Erythroblast (primary cell): ENCODE measurements at regions not wholly inside any gene's neighbourhood (a gene's known extent, or its start where the extent isn't known, plus 50 kb on each side); places are given as distances from the start of the nearest gene placed in this dataset.

ENCODE experiments used
- GATA1 ChIP-seq: IDR thresholded peaks from 2 replicates; pipeline ENCODE4 v1.6.1; 2011; ENCODE audit warnings: low read depth, mild to moderate bottlenecking, control low read depth, low read length, moderate library complexity
- POLR2A ChIP-seq: IDR thresholded peaks from 2 replicates; pipeline ENCODE4 v1.6.1; 2011; ENCODE audit warnings: mild to moderate bottlenecking, low read length

DNA sequence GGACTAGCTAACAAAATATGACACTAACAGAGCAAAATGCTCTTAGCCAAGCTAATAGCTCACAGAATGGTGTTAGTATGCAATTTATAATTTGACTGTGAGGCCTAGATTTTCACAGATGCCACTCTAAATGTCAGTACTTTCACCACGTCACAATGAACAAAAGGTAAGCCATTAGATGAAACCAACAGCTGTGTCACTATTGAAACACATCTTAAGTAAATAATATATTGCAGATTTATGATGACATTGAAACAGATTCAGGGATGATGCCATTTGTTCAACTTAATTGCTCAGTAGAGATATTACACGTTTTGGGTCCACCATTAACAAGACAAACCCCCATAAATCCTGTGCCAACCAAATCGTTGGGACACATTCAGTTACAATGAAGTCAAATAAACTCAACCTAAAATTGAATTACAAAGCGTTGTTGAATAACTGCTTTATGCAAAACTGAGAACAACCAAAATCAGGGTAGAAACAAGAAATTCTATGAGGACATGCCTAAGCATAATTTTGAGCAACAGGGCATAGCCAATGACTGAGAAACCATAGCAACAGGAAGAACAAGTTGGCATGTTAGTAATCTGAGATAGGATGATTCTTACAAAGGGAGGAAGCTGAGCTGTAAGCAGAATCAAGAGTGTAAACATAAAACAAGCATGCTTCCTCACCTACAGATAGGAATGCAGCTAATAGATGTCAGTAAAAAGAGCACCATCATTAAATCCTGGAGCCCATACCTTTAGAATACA is 85.6 kb upstream of the KHDRBS2 start:
- TF ChIP-seq POLR2A (no peak), GATA1 (no peak)
